Activated naive CD4-positive, alpha-beta T cell treated with anti-CD3 and anti-CD28 coated beads, Interleukin-2, amount 50 U/mL, for 72 hours (primary cell): ENCODE measurements at regions not wholly inside any gene's neighbourhood (a gene's known extent, or its start where the extent isn't known, plus 50 kb on each side); places are given as distances from the start of the nearest gene placed in this dataset.

Experiments used
- ATAC-seq, 2 donors: fragments of 150-1000 bp; cut with Tn5 transposase; 2 replicates each; pipeline ENCODE4 v1.10.0; 2021; ENCODE audit warnings: mild to moderate bottlenecking in 2 of 2, moderate library complexity in 2 of 2
- DNase-seq, 2 donors: peaks; one replicate each; pipeline ENCODE4 v3.0.0; 2021 to 2022; ENCODE audit warnings: low spot score in 2 of 2
- H3K27ac Mint-ChIP-seq, 2 donors: one replicate each; pipeline ENCODE4 v1.8.0; 2022; ENCODE audit warnings: mild to moderate bottlenecking in 2 of 2, mixed read lengths in 2 of 2
- H3K36me3 Mint-ChIP-seq, 2 donors: one replicate each; pipeline ENCODE4 v1.8.0; 2022; ENCODE audit warnings: mixed read lengths in 2 of 2
- H3K9me3 Mint-ChIP-seq, 2 donors: one replicate each; pipeline ENCODE4 v1.8.0; 2022; ENCODE audit warnings: mixed read lengths in 2 of 2

GRCh38 chr5:159838551-159839222 is 77.6 kb upstream of the ADRA1B start:
- peaks cover 6 to 7% of the 10 kb centered on the region in 2 donors for H3K9me3 Mint-ChIP-seq
- peaks cover 0 to under 1% of the 10 kb centered on the region in 2 donors for H3K36me3 Mint-ChIP-seq
- no peak overlapping the region for H3K27ac Mint-ChIP-seq
- no peak for DNase-seq
- ATAC-seq: no peak

GRCh38 chr5:159844267-159845121 is 71.8 kb upstream of the ADRA1B start:
- ATAC-seq: no peak
- no peak for DNase-seq
- Mint-ChIP-seq H3K9me3 (no peaks in the 10 kb centered on the region), H3K27ac (no peak overlapping the region), H3K36me3 (no peaks in the 10 kb centered on the region)

GRCh38 chr5:159849437-159850083 is 66.7 kb upstream of the ADRA1B start:
- no peak for ATAC-seq
- Mint-ChIP-seq H3K9me3 (no peaks in the 10 kb centered on the region), H3K36me3 (no peaks in the 10 kb centered on the region), H3K27ac (no peak overlapping the region)
- no peak for DNase-seq

GRCh38 chr5:159850160-159850559 is 66.1 kb upstream of the ADRA1B start:
- no peak for DNase-seq
- ATAC-seq: no peak
- Mint-ChIP-seq H3K27ac (no peak overlapping the region), H3K9me3 (no peaks in the 10 kb centered on the region), H3K36me3 (no peaks in the 10 kb centered on the region)

GRCh38 chr5:159851053-159851452 is 65.2 kb upstream of the ADRA1B start:
- Mint-ChIP-seq H3K9me3 (no peaks in the 10 kb centered on the region), H3K27ac (no peak overlapping the region), H3K36me3 (no peaks in the 10 kb centered on the region)
- DNase-seq: no peak
- ATAC-seq: no peak

GRCh38 chr5:159854916-159855315 is 61.4 kb upstream of the ADRA1B start:
- Mint-ChIP-seq H3K27ac (no peak overlapping the region), H3K36me3 (no peaks in the 10 kb centered on the region), H3K9me3 (no peaks in the 10 kb centered on the region)
- ATAC-seq: no peak
- DNase-seq: no peak

- no peak for ATAC-seq
- DNase-seq: no peak
- no peak overlapping the region for H3K27ac Mint-ChIP-seq
- H3K36me3 Mint-ChIP-seq: no peaks in the 10 kb centered on the region
- H3K9me3 Mint-ChIP-seq: no peaks in the 10 kb centered on the region
Observed at GRCh38 chr5:159855476-159856191, 60.6 kb upstream of the ADRA1B start.

GRCh38 chr5:159858871-159859270 is 57.4 kb upstream of the ADRA1B start:
- ATAC-seq: no peak
- no peaks in the 10 kb centered on the region for H3K9me3 Mint-ChIP-seq

GRCh38 chr5:159861086-159861485 is 55.2 kb upstream of the ADRA1B start:
- no peak overlapping the region for H3K27ac Mint-ChIP-seq
- no peaks in the 10 kb centered on the region for H3K9me3 Mint-ChIP-seq
- DNase-seq (no peak), ATAC-seq (no peak)
- H3K36me3 Mint-ChIP-seq: no peaks in the 10 kb centered on the region

More at GRCh38 chr5:159858871-159859270, 57.4 kb upstream of the ADRA1B start:
- Mint-ChIP-seq H3K27ac (no peak overlapping the region), H3K36me3 (no peaks in the 10 kb centered on the region)
- no peak for DNase-seq

- Mint-ChIP-seq H3K9me3 (no peaks in the 10 kb centered on the region), H3K27ac (no peak overlapping the region), H3K36me3 (no peaks in the 10 kb centered on the region)
- DNase-seq: no peak
- ATAC-seq: peak in 1 of 2 donors; percentile 72
Observed at GRCh38 chr5:159864885-159865691, 51.2 kb upstream of the ADRA1B start.

- ATAC-seq: no peak
- no peaks in the 10 kb centered on the region for H3K36me3 Mint-ChIP-seq
- H3K9me3 Mint-ChIP-seq: no peaks in the 10 kb centered on the region
- no peak for DNase-seq
- H3K27ac Mint-ChIP-seq: no peak overlapping the region
Observed at GRCh38 chr5:159866093-159866492, 50.2 kb upstream of the ADRA1B start.
